Stimulated activated CD8-positive, alpha-beta memory T cell treated with anti-CD3 and anti-CD28 coated beads, Interleukin-7, amount 100 ng/mL, for 24 hours (primary cell): ENCODE measurements at regions not wholly inside any gene's neighbourhood (a gene's known extent, or its start where the extent isn't known, plus 50 kb on each side); places are given as distances from the start of the nearest gene placed in this dataset.
"Not testable (repeated sequence)": the region's sequence is repeated elsewhere in the genome, so short reads cannot be mapped to it uniquely, and the experiment has no call there.

ENCODE experiments used
- DNase-seq: peaks from one replicate; pipeline ENCODE4 v3.0.0-alpha.2; 2020; ENCODE audit warnings: low read depth

DNA sequence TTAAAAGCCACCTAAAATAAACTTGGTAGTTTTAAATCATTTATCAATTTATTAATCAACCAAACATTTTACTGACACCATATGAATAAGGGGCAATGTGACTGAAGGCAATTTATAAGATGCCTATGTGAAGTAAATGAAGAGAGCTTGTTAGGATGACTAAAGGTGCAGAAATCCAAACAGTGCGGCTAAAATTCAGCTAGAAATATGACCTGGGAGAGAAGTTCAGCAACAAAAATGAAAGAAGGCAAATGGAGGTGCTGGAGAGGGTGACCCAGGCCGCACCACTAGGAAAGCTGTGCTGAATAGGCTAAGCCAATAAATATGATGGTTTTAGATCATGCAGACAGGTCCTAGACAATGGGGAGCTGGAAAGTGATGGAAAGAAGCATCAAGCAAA is 403.7 kb downstream of the BTG1 start:
- no peak for DNase-seq

DNA sequence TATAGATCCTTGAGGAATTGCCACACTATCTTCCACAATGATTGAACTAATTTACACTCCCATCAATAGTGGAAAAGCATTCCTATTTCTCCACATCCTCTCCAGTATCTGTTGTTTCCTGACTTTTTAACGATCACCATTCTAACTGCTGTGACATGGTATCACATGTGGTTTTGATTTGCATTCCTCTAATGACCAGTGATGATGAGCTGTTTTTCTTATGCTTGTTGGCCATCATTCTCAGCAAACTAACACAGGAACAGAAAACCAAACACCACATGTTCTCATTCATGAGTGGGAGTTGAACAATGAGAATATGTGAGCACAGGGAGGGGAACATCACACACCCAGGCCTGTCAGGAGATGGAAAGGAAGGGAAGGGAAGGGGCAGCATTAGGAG is 411.8 kb downstream of the BTG1 start:
- DNase-seq: not testable (repeated sequence)

DNA sequence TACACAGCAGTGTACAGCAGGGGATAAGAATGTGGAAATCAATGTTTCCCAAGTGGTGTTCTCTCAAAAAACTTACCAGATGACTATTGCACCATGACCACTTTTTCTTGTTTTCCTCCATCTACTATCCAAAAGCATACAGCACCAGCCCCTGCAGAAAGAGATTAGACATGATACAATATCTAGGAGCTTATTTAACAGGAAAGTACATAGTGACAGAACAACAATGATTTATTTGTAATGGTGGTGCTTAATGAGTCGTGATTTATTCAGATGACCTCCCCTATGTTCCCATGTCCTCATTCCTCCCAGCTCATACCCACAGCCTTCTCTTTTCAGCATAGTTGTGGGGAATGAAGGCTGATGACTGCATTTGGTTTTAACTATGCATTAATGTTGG is 413.6 kb downstream of the BTG1 start:
- no peak for DNase-seq

DNA sequence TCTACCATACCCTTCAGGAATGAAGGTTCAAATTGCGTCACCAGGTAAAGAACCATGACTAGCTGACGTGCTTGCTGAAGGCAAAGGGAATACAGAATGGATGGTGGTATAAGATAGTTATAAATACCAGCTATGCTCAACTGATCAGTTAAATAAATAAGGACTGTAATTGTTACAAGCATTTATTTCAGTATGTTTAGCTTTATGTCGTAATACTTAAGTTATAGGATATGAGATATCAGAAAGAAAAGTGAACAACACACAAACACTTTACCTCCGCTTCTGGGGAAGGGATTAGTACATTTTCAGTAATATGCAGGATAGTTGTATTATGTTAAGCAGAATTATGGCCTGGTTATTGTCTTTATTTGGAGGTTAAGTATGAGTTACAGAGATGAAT is 416.1 kb downstream of the BTG1 start:
- no peak for DNase-seq

DNA sequence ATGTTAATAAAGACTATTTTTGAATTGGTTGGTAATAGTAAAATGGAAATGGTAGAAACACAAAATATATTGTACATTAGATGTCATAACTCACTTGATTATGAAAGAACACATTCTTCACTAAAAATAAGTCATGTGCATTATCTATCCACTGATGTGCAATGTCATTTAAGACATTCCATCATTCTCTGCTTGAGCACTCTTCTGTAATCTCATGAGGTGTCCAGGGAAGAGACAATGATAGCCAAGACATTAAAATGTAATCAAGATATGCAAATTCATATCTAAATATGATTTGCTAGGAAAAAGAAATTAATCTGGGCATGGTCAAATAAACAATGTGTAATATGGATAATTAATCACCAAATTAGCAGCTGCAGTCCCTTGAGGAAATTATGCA is 422.5 kb downstream of the BTG1 start:
- no peak for DNase-seq

DNA sequence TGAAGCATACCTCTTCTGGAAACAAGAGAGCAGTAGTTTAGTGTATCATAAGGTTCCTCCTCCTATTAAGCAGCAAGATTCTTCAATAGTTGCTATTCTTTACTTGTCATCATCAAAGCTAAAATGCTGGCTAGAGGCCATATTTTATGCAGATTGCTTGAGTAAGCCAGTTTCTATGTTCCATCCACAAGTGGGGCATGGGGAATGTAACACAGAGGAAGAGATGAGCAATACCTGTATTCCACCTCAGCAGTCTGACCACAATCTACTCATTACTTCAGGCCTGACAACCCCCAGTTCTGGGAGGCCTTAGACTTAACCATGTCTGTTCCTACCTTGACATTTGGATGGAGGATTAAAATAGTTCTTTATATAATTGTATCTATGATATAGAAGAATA is 423.6 kb downstream of the BTG1 start:
- DNase-seq: no peak

DNA sequence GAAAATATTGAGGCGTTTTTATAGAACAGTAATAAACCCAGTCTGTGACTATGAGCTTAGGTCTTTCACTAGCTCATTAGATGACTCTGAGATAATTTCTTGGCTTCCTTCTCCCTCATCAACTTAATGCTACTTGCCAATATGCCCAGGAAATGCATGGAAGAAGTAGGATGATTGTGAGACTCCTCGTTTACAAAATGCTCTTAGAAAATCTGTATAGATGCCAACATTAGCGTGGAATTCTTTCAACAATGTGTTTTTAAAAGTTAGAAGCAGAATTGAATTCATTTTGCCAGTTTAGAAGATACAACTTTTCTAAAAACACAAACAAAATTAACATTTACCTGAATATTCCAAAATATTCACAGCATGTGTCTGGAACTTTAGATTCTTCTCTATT is 424.6 kb downstream of the BTG1 start:
- no peak for DNase-seq

DNA sequence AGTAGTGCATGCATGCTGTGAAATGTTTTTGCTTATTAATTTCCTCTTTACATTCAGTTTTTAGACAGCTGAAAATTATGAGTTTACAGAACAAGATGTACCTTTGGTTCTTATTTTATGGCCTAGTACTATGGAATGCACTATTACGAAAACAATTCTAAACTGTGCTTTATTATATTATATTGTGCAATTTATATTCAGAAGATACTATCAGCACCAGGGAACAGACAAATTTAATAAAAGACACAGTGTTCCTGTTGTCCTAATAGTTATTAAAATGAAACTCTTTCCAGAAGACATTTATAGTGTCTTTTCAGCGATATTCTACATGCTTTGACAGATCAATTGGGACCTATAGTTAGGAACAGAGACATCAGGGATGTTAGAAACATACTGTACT is 427.3 kb downstream of the BTG1 start:
- DNase-seq: no peak

DNA sequence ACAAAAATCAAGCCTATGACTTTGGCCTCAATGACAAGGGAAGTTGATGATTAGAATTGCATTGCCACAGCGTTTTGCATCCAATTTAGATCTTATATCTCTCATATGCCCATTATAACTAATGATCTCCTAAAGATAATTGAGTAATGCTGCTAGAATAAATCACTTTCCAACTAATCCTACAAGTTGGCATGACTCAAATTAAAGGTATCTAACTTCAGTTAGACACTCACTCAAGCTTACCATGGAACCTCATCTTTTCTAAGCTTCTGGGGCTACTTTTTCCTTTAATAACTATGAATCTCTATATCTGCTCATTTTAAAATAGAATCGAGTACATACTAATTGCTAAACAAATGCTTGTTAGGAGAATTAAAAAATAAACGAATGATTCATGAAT is 427.8 kb downstream of the BTG1 start:
- no peak for DNase-seq

DNA sequence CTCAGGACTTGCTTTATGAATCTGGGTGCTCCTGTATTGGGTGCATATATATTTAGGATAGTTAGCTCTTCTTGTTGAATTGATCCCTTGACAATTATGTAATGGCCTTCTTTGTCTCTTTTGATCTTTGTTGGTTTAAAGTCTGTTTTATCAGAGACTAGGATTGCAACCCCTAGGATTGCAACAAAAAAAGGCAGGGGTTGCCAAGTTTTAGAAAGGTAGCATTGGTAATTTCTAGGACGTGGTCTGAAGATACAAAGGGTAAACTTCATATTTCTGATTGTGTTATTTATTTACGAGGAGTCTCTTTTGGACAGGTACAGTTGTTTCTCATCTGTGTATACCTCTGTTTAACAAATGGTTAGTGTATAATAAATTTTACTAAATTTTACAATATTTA is 433.7 kb downstream of the BTG1 start:
- DNase-seq: not testable (repeated sequence)

DNA sequence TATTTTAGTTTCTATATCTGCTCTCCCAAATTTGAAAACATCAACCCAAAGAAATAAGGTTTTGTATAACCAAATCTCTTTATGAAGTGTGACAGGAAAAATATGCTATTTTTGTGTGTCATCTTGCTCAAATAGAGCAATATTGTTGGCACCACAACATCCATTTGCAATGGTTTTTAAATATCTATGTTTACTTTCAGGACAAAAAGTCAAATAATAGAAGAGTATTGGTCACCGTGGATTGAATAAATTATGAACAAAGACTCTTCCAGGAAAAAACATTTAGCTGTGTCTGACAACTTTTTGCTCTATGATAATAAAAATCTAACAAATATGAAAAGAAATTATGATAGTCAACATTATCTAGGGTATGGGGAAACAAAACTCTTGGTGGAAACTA is 439.2 kb downstream of the BTG1 start:
- no peak for DNase-seq

DNA sequence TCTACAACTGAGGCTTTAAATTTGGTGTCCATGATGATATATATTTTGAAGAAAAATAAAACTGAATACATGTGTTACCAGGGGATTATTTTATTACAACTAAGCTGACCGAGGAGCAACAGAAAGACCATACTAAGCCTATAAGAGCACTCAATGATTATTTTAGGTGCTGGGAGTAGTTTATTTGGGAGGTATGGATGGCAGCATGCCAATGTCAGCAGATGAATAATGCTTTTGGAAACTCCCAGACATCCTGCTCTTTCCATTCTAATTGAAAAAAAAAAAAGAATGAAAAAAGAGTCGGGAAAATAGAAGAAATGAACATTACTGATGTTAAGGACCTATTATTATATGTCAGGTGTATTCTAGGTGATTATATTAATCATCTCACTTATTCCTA is 441.2 kb downstream of the BTG1 start:
- no peak for DNase-seq

DNA sequence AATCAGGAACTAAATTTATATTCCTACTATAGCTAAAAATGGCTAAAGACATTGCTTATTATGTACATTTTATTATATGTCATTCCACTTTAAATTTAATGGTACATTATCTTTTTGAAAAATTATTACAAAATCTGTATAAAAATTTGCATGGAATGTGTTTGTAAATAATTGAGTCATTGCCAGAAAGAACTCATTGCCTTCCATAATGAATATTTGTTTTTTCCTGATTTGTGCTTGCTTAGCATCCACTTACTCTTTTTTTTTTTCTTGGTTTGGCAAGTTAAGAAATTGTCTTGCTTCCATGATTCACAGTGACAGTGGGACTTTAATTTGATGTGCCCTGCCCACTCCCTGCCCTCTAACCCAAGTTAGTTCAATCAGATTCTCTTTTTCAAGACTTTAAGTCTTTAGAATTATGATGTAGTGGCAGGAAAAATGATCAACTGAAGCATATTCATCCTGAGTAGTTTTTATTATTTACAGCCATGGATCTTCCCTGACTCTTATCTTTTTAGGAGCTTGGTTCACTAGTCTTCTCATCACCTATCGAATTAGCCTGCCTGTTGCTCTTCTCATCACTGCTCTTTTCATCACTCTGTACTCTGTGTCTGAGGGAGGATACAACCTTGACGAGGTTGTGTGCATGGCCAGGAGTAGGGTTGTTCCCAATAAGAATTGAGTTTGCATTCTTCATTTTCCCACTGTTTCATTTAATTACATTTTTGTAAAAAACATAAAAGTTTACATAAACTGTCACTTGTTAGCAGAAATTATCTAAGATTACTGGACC is 442.0 kb downstream of the BTG1 start:
- DNase-seq: no peak

DNA sequence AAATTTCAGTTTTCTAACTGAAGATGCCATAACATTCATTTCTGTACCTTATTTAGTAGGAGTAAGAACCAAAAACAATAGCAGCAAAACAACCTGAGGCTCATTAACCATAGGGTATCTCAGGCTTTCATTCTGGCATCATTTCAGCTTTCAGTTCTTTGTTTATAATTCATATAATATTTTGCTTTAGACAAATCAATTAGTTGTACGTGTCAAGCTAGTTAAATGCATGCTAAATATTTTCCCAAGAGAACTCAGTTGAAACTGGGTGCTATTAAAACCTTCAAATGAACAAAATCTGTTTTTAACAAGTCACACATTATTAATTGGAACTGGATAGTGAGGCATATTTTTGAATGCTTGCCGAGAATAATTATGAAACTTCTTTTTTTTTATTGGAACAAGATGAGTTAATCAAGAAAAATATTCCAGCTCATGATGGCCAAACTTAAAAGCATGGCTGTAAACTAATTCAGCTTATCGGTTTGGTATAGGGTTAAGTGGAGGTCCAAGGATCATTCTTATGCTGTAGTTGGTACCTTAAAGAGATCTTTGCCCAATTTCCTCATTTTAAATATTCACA is 442.7 kb downstream of the BTG1 start:
- no peak for DNase-seq

DNA sequence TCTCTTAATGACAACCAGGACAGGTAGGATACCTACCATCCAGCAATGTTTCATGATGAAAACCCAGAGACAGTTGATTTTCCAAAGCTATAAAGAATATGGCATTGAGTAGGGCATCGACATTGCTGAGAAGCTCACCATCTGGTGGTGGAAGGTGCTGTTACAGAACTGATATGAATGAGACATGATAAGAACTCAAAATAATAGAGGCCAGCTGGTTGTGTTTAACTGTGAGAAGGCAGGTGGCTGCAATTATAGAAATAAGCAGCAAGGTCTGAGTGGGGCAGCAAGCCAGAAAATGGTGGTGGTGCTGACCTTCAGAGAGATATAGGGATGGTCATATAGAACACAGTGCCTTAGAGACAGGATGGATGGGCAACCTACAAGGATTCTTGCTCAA is 449.7 kb downstream of the BTG1 start:
- no peak for DNase-seq

DNA sequence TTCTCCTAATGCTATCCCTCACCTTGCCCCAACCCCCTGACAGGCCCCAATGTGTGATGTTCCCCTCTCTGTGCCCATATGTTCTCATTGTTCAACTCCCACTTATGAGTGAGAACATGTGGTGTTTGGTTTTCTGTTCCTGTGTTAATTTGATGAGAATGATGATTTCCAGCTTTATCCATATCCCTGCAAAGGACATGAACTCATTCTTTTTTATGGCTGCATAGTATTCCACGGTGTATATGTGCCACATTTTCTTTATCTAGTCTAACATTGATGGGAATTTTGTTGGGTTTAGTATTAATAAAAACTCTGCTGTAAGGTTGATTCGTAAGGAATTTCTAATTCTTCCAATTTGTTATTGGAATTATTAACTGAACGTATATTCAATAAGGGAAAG is 450.2 kb downstream of the BTG1 start:
- DNase-seq: not testable (repeated sequence)

DNA sequence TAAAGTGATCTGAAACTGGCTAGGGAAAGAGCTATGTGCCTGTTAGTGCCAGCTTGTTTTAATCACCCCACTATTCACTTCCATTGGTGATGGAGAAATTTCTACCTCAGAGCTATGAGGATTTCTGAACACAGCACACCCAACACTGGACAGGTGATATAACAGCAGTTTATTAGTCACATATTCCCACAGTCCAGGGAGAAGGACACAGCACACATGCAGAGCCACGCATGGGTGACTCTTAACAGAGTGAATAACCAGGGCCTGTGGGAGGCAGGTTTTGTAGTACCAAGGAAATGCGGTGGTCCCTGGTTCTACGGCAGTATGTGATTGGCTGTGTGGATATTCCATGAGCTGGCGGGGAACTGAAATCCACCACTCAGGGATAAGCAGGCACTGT is 455.1 kb downstream of the BTG1 start:
- DNase-seq: no peak

DNA sequence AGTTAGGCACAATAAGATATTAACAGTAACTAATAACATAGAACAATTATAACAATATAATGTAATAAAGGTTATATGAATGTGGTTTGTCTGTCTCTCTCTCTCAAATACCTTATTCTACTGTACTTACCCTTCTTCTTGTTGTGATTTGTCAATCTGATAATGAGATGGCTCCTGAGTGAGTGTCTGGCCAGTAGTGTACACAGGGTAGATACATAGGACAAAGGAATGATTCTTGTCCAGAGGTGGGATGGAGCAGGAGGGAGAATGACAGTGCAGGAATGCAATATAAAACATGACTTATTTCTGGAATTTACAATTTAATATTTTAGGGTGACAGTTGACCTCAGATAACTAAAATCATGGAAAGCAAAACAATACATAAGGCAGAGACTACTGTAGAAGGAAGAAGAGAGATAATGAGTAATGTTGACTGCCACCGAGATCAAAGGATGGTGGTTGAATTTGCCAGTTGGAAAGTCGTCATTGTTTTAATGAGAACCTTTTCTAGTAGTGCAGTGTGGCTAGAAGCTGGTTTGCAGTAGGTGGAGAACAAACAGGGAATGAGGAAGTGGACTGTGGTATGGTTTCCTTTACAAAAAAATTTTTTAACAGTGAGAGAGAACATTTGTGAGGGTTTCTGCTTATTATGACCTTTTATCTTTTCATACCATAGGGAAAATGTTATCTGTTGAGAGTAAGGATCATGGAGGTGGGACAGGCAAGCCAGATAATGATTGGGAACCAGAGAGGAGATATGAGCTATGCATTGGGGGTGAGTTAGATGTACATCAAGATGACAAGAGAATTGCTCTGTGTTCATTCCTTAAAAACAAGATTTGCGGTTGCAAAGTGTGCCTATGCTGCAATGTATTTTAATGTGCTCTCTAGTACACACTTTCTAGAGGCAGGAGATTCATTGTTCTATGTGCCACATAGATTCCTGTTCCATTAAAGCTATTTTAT is 458.3 kb downstream of the BTG1 start:
- no peak for DNase-seq

DNA sequence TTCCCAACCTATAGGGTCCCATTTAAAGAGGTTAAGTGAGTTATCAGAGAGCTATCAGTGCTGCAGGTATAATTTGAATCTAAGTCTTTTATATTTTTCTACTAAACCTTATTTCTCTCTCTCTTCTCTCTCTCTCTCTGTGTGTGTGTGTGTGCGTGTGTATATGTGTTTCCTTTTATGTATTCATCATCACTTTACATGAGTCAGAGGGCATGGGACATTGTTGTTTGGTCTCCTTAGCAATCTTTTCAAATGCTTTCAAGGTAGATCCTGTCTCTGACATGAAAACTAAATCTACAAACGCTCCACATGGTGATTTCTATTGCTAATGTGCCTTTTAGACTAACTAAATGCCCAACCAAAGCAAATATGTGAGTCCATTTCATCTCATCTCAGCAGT is 459.7 kb downstream of the BTG1 start:
- DNase-seq: no peak

DNA sequence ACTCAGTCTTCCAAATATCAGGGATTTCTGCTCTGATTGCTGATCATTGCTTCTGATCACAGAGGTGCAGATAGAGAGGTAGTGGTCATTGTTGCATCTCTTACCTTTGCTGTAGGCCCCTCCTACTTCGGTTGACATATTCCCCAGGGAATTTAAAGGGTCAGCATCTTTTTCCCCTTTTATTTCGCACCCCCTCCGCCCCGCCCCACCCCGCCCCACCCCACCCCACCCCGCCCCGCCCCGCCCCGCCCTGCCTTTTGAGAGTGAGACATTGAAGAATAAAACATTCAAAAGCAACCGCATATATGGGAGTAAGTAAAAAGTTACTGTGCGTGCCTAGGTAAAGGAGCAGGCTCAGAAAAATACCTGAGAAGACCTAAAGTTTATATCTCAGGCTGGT is 463.9 kb downstream of the BTG1 start:
- DNase-seq: no peak

DNA sequence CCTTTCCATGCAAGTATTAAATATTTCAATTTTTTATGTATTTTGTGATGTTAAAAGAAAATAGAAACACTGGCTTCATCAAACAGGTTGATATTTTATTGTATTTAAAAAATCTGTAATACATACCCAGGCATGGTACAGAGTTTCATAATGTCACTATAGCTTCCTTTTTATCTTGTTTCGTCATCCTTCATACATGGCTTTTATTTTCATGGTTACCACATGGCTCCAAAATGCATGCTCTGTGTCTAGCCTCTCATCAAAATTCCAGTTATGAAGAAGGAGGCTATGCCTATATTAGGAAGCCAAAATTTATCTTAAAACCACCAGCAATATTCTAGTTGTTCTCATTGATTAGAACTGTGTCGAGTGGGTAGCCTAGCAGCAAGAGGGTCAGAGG is 464.8 kb downstream of the BTG1 start:
- DNase-seq: no peak

DNA sequence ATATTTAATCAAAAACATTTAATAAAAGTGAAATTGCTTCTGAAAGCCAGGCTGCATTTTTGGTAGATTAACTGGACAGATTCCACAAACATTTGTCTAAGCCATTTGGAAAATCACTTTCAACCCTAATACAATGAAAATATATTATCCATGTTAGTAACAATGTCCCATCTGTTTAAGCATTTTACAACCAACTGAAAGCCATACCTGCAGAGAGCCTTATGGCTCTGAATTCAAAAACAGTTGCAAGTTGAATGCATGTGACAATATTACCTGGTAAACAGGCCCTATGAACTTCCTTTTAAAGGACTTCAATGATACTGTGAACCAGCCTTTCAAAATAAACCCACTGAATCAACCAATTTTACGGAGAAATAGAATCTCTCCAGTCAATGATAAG is 468.1 kb downstream of the BTG1 start:
- DNase-seq: no peak

DNA sequence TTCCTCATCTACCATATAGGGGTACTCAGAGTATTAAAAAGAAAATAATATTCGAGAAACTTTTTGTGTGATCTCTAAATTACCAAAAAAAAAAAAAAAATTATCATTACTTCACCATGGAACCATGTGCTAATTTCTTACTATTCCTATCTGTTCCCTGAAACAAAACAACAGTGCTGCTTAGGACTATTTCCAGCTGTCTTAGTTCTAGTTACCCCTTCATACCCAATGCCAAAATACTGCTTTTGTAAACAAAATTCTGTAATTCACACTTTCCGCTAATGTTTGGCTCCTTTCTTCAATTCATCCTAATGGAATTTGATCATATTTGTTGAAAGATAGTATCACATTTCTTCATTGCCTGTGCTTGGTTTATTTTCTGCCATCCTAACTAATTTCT is 470.2 kb downstream of the BTG1 start:
- no peak for DNase-seq
